ENCODE measurements at regions not wholly inside any gene's neighbourhood (a gene's known extent, or its start where the extent isn't known, plus 50 kb on each side); places are given as distances from the start of the nearest gene placed in this dataset.

DNA sequence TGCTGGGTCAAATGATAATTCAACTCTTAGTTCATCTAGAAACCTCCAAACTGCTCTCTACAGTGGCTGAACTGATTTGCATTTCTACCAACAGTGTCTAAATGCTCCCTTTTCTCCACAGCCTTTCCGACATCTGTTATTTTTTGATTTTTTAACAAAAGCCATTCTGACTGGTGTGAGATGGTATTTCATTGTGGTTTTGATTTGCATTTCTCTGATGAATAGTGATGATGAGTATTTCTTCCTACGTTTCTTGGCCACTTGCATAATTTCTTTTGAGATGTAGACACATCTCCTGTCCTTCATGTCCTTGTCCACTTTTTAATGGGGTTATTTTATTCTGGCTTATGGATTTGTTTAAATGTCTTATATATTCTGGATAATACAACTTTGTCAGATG lies 298.2 kb upstream of the ARSJ start:
- H3K27me3 ChIP-seq (ENCODE audit: control insufficient read depth in 3 of 3, insufficient read depth in 3 of 3, low read length in 2 of 3) = no peaks in the 10 kb centered on the region
- TF ChIP-seq CTCF (IDR thresholded peaks at IDR 0.05; ENCODE audit: control extremely low read depth, extremely low read depth) = no peak
- no peaks in the 10 kb centered on the region for H3K36me3 ChIP-seq (ENCODE audit: control insufficient read depth in 4 of 4, insufficient read depth in 4 of 4, low read length in 4 of 4)
- ATAC-seq (ENCODE audit: insufficient read depth, low FRiP score) (no peak), DNase-seq (no peak)
- peaks cover 0 to 7% (median 0%) of the 10 kb centered on the region in 4 donors for H3K9me3 ChIP-seq (ENCODE audit: control insufficient read depth in 4 of 4, insufficient read depth in 3 of 4, low read length in 3 of 4)
- H3K9ac ChIP-seq (ENCODE audit: insufficient read depth in 1 of 2, low read length in 2 of 2) = no peak overlapping the region
- WGBS, 2 donors = 84 to 86% methylated on average over 2 of the region's 2 CpGs
- H3K4me1 ChIP-seq (ENCODE audit: control insufficient read depth in 5 of 5, insufficient read depth in 5 of 5, low read length in 5 of 5) = no peaks in the 10 kb centered on the region
- H3K27ac ChIP-seq (ENCODE audit: low read depth in 1 of 2, low read length in 1 of 2) = no peak overlapping the region
- no peak overlapping the region for H3K4me3 ChIP-seq

- no peak for DNase-seq
- Histone ChIP-seq H3K4me1 (ENCODE audit: control insufficient read depth in 5 of 5, insufficient read depth in 5 of 5, low read length in 5 of 5) (no peaks in the 10 kb centered on the region), H3K27ac (ENCODE audit: low read depth in 1 of 2, low read length in 1 of 2) (no peak overlapping the region), H3K4me3 (no peak overlapping the region), H3K9ac (ENCODE audit: insufficient read depth in 1 of 2, low read length in 2 of 2) (no peak overlapping the region), H3K36me3 (ENCODE audit: control insufficient read depth in 4 of 4, insufficient read depth in 4 of 4, low read length in 4 of 4) (no peaks in the 10 kb centered on the region), H3K9me3 (ENCODE audit: control insufficient read depth in 4 of 4, insufficient read depth in 3 of 4, low read length in 3 of 4) (peaks cover 0 to 7% (median 0%) of the 10 kb centered on the region in 4 donors), H3K27me3 (ENCODE audit: control insufficient read depth in 3 of 3, insufficient read depth in 3 of 3, low read length in 2 of 3) (no peaks in the 10 kb centered on the region)
- WGBS, 2 donors = 57 to 82% methylated on average over 2 of the region's 2 CpGs
- no peak for TF ChIP-seq CTCF (IDR thresholded peaks at IDR 0.05; ENCODE audit: control extremely low read depth, extremely low read depth)
- no peak for ATAC-seq (ENCODE audit: insufficient read depth, low FRiP score)
Measured at GRCh38 chr4:114279066-114279465, 299.6 kb upstream of the ARSJ start.

DNA sequence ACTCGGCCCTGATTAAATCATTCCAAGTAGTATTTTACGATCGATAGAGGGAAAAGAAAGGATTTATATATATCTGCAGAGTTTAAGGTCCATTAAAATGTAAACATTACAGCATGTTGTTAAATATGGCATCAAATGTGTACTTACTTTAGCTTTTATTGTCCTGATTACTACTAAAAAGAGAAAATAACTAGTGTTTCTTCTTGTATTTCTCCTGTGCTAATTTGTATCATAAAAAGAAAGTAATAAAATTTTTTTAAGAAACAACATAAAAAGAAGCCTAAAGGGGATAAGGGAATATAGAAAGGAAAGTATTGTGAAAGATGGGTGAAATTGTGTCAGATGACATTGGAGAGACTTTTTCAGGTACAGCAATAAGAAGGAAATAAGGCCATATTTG lies 300.3 kb upstream of the ARSJ start:
- DNase-seq = no peak
- no peak for TF ChIP-seq CTCF (IDR thresholded peaks at IDR 0.05; ENCODE audit: control extremely low read depth, extremely low read depth)
- Histone ChIP-seq H3K36me3 (ENCODE audit: control insufficient read depth in 4 of 4, insufficient read depth in 4 of 4, low read length in 4 of 4) (no peaks in the 10 kb centered on the region), H3K9me3 (ENCODE audit: control insufficient read depth in 4 of 4, insufficient read depth in 3 of 4, low read length in 3 of 4) (peaks cover 0 to 7% (median 0%) of the 10 kb centered on the region in 4 donors), H3K27me3 (ENCODE audit: control insufficient read depth in 3 of 3, insufficient read depth in 3 of 3, low read length in 2 of 3) (no peaks in the 10 kb centered on the region), H3K9ac (ENCODE audit: insufficient read depth in 1 of 2, low read length in 2 of 2) (no peak overlapping the region), H3K27ac (ENCODE audit: low read depth in 1 of 2, low read length in 1 of 2) (no peak overlapping the region), H3K4me1 (ENCODE audit: control insufficient read depth in 5 of 5, insufficient read depth in 5 of 5, low read length in 5 of 5) (no peaks in the 10 kb centered on the region), H3K4me3 (no peak overlapping the region)
- 80 to 82% methylated on average over 3 of the region's 3 CpGs for WGBS, 2 donors
- ATAC-seq (ENCODE audit: insufficient read depth, low FRiP score) = no peak

DNA sequence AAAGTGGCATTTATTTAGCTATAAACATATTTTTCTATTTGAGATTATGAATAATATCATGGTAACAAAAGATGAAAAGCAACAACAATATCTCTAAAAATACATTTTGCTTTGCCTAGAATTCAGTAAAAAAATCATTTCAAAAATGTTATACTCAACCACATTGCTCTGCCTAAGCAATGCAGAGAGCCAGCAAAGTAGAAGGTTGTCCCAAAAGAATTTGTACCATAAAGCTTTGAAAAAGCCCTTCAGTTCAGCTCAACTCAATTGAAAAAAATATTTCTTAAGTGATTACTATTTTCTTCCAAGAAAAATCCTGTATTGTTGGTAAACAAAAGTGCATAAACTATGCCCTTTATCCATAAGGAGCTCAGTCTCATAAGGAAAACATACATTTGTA lies 301.2 kb upstream of the ARSJ start:
- Histone ChIP-seq H3K9ac (ENCODE audit: insufficient read depth in 1 of 2, low read length in 2 of 2) (no peak overlapping the region), H3K9me3 (ENCODE audit: control insufficient read depth in 4 of 4, insufficient read depth in 3 of 4, low read length in 3 of 4) (peaks cover 0 to 7% (median 0%) of the 10 kb centered on the region in 4 donors), H3K36me3 (ENCODE audit: control insufficient read depth in 4 of 4, insufficient read depth in 4 of 4, low read length in 4 of 4) (no peaks in the 10 kb centered on the region), H3K27me3 (ENCODE audit: control insufficient read depth in 3 of 3, insufficient read depth in 3 of 3, low read length in 2 of 3) (no peaks in the 10 kb centered on the region), H3K4me3 (no peak overlapping the region), H3K27ac (ENCODE audit: low read depth in 1 of 2, low read length in 1 of 2) (no peak overlapping the region), H3K4me1 (ENCODE audit: control insufficient read depth in 5 of 5, insufficient read depth in 5 of 5, low read length in 5 of 5) (no peaks in the 10 kb centered on the region)
- no peak for DNase-seq
- no peak for ATAC-seq (ENCODE audit: insufficient read depth, low FRiP score)
- no peak for TF ChIP-seq CTCF (IDR thresholded peaks at IDR 0.05; ENCODE audit: control extremely low read depth, extremely low read depth)

All from lung (tissue), 11 donors.